ENCODE measurements at regions not wholly inside any gene's neighbourhood (a gene's known extent, or its start where the extent isn't known, plus 50 kb on each side); places are given as distances from the start of the nearest gene placed in this dataset.
A peak's percentile ranks its signal among the peaks of the same experiment; 100 is the strongest.

DNA sequence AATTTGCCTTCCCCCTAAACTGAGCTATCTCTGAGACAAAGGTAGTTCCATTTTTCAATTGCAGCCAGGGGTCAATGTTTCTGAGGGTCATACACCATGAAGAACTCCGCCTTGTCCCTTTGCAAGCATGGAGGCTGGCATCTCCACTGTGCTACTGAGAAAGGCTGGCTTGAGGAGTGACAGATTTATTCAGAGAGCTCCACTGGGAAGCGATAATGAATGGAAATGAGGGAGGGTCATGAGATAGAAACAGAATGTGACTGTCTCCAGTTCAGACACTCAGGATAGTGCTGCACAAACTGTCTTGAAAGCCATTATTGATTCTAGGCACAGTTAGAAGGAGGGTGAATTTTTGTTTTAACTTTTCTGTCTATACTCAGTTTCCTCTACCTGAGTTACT lies 197.5 kb downstream of the ZNF326 start:
- DNase-seq: no peak

DNA sequence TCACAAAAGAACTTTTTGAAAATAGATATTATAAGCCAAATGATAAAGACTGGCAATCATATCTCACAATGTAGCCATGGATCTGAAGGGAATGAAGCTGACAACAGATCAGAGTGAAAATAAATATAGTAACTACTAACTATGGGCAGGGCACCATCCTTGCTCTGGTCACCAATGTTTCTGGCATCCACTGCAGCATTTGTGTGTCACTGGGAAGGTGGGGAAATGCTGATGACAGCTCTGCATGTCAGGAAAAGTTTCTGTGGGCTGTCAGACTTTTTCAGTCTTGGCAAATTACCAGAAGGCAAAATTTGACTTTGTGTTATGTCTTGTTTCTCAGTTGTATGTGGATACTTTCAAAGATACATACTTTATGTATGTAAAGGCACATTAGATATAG lies 195.6 kb downstream of the ZNF326 start:
- DNase-seq: no peak

DNA sequence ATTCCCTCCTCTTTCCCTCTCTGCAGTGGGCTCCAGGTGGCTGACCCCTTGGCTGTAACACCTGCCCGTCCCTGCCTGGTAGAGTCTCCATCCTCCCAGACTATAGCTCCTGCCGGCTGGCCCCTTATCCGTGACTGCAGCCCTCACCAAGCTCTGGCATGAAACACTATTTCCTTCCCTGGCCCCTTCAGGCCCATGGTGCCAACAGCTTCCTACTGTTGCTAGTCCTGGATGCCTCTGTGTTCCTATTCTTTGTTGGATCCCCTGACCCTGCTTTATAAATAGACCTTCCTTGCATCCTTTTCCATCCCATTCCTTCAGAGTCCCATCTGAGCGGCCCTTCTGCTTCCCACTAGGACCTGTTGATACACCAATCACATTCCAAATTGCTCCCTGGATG lies 195.0 kb downstream of the ZNF326 start:
- no peak for DNase-seq

DNA sequence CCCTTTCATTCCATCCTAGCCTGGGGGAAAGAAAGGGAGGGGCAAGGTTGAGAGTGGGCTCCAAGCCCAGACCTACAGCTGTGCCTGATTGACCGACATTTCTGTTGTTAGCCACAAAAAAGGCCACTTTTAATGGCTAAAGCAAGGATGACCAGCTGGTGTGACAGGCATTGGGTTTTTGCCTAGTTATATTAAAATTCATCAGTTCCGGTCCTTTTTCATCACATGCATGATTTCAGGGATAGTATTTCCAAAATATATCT lies 192.3 kb downstream of the ZNF326 start:
- no peak for DNase-seq

DNA sequence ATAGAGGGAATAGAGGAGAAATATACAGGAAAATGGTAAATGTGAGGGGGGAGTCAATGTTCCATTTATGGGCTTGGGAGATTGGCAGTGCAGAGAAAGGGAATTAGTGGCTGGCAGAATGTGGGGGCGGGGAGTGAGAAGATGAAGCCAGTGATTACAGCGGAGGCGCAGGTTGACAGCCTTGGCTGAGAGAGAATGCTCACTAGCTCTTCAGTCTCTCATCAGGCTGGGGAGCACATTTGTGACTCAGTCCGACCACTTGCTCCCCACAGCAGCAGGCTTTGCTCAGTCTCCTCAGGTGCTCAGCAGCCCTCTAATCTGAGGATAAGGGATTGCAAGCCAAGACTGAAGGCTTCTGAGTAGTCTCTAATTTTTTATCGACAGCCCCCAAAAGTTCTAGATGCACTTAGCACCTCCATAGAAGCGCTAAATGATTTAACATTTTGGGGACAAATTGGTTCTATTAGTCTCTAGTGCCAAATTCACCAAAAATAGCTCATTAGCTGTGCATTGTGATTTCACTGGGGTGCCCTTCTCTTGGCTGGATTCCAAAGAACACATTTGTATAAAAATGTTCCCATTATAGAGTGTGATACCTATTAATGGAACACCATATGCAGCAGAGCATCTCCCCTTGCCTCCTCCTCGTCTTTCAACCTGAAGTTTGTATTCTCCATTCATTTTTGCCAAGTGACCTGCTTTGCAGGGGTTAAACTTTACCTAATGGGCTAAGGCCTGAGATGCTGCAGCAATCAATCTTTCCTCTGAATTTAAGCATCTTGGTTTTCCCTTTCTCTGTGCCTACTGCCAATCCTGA lies 191.8 kb downstream of the ZNF326 start:
- no peak for DNase-seq

DNA sequence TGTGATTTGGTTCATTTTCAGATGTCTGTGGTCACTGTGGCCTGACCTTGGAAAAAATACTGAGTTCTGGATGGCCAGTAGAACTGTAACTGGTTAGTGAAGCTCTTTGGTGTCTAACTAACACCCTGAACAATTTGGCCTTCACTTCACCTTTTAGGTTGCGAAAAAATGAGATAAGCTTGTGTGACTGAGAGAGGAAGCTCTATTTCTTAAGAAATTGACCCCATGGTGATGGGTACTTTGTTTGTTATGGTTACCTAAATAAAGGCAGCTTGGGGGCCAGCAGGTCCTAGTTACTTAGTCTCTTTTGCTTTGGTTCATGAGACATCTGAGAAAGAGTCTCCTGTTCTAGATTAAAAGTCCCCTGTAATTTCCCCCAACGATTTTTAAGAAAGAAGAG lies 181.6 kb downstream of the ZNF326 start:
- DNase-seq: no peak

DNA sequence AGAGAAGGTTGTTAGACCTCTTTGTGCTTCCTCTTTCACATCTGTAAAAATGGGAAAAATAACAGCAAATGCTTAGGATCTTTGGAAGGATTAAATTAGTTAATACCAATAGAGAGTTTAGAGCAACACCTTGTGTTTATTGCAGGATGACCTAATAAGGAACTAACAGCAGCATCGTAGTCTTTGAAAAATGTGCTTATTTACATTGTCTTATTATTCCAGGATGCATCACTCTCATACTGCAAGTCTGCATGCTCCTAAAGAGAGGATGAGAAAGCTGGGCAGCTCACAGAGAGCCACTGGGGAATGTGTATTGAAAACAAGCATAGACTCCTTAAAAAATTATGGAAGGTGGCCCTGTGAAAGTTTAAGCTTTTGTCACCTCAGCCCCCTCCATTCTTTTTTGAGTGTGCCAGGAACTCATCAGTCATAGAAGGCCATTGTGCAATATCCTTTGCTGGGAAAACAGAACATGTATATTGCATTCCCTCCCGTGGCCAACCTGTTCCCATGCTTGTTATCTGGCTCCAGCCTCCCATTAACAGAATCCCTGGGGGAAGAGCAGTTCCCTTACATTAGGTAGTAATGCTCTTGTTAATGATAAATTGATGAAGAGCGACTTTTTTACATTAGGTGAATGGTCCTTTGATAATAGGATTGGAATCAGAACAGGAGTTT lies 180.7 kb downstream of the ZNF326 start:
- DNase-seq: no peak

DNA sequence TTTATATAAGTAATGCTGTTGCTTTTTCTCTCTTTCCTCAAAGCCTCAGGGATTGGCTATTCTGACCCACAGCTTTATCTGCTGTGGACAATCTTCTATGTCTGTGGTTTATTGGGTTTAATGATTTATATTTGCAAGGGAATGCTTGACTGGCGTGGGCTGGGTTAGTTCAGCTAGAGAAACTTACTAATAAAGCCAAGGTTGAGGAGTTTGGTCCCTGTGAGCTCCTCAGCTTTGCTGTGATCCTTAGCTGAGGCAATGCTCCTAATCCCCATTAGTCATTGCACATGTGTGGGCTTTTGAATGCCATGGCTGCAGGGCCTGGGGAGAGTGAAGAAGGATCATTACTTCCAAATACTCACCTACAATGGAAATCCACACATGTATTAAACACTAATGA lies 179.3 kb downstream of the ZNF326 start:
- DNase-seq: peak; percentile 56

DNA sequence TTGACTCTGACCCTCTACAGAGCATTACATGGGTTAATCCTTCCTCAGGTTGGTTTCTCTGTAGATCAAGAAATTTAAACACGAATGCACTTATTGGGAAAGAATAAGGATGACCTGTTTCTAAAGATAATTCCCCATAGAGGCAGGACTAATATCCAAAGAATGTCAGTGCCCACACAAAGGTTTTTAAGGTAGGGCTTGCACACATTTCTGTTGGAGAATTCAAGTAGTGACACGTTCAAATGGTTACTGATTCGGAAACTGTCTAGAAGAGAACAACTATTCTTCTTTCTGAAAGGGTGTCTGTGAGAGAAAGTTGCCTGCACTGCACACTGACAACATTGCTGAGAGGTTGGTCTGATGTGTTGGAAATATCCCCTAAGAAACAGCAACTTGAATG lies 167.3 kb downstream of the ZNF326 start:
- DNase-seq: no peak

DNA sequence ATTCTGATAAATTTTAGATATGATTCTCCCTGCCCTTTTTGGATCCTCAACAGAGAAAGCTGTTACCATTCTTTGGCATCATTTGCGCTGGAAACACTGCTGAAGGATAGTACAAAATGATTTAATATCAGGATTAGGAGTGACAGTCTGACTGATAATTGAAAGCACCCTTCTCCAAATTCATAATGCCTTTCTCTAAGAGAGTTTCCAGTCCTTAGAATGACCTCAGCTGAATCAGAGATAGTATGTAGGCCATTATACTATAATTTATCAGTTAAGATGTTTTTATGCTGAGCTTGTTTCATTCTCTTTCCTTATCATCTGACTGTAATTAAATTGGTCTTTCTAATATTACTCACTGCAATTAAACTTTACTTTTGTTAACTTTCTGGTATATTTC lies 166.7 kb downstream of the ZNF326 start:
- DNase-seq: no peak

DNA sequence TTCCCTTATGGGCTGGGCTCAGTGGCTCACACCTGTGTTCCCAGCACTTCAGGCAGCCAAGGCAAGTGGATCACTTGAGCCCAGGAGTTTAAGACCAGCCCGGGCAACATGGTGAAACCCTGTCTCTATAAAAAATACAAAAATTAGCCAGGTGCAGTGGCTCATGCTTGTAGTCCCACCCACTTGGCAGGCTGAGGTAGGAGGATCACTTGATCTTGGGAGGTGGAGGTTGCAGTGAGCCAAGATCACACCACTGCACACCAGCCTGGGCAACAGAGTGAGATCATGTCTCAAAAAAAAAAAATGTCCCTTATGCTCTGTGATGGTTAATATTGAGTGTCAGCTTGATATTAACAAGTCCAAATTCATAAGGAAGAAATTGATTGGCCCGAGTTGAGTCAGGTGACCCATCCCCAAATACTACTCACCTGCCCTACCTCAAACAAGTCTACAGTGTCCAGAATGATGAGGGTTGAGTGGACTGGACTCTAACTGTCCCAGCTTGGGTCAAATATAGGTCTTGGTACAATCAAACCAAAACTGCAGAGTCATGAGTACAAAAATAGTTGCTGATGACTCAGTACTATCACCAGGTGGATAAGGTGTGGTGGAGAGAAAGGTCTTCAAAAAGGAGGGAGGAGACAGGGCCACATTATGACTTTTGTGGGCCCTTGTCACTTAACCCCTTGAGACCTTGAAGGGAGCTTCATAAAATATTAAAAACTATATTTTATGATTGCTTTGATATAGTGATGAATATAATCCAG lies 161.0 kb downstream of the ZNF326 start:
- no peak for DNase-seq

DNA sequence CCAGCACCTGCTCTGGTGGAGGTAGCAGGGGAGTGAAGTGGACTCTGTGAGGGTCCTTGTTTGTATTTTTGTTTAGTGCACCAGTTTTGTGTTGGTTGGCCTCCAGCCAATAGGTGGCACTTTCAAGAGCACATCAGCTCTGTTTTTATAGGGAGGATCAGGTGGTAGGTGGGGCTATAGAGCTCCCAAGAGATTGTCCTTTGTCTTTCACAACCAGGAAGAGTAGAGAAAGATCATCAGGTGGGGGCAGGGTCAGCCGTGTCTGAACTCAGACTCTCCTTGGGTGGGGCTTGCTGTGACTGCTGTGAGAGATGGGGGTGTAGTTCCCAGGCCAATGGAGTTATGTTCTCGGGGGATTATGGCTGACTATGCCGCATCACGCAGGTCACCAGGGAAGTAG lies 159.8 kb downstream of the ZNF326 start:
- no peak for DNase-seq

DNA sequence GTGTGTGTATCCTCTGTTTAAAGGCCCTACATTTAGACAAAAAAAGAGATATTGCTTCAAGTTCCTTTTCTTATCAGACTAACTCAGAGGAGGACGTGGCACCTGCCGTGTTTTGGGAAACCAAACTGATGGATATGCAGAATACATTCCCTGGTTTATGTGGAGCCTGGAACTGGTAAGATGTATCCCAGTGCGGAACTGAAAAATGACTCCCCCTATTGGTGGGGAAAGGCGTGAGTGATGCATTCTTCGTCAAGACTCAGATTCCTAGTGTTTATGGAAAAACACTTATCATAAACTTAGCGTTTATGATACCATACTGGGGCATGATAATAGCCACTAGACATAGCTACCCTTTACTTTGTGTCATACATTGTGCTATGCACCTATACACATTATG lies 154.2 kb downstream of the ZNF326 start:
- no peak for DNase-seq

DNA sequence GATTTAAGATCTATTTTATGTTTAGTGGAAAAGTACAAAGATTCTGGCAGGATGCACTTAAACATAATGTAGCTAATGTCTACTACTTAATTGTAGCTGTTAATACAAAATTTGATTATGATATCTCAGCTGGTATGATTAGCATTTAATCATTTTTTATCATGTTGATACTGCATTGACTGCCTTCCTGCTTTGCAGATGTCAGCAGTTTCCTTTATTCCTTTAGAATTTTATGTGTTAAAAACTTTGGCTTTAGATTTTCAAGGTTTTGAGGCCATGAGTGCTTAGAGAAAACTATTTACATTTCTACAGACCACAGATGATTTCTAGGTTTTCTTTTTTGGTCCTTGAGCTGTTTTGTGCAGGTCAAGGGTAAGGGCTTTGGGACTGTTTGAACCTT lies 152.2 kb downstream of the ZNF326 start:
- DNase-seq: no peak

DNA sequence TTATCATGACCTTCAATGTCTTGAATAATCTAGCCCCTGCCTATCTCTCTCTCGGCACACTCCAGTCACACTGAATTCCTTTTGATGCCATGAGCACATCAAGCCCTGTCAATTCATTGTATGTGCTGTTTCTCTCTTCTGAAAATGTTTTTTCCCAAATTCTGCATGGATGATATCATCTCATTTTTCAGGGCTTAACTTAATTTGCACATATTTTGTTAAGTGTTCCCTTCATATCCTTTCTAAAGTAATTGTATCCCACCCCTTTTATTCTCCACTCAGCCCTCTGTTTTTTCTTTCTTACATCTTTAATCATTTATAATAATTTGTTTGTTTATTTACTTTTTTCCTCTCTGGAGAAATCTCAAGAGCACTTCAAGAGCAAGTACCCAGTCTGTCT lies 149.9 kb downstream of the ZNF326 start:
- no peak for DNase-seq

DNA sequence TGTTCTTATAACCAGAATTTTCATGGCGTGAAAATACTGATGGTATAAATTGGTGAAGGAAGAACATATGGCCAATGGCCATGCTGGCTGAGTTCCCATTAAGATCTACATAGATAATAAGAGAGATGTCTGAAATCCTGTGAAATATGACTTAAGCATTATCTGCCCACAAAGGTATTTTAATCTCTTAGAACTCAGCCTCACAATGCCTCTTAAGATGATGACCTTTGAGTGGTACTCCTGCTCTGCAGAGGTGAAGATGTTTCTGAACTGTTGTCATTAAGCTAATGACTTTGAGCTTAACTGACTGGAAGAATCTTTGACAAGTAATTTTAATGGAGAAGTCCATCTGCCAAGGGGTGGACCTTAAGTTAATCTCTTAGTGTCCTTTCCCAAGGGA lies 148.7 kb downstream of the ZNF326 start:
- no peak for DNase-seq

DNA sequence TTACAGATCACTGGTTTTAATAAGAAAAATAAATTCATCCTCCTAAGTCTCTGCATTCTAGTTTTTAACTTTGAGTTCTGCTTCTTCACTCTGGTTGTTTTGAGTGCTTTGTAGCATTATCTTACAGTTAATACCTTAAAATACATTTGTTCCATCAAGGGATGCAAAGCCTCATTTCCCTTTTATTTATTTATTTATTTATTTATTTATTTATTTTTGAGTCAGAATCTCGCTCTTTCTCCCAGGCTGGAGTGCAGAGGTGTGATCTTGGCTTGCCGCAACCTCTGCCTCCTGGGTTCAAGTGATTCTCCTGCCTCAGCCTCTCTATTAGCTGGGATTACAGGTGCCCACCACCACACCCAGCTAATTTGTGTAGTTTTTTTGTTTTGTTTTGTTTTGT lies 147.8 kb downstream of the ZNF326 start:
- DNase-seq: no peak

DNA sequence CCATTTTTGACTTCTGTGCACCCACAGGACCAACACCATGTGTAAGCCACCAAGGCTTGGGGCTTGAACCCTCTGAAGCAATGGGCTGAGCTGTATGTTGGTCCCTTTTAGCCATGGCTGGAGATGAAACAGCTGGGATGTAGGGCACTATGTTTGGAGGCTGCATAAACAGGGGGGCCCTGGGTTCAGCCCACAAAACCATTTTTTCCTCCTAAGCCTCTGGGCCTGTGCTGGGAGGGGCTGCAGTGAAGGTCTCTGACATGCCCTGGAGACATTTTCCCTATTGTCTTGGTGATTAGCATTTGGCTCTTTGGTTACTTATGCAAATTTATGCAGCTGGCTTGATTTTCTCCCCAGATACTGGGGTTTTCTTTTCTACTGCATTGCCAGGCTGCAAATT lies 144.9 kb downstream of the ZNF326 start:
- no peak for DNase-seq

DNA sequence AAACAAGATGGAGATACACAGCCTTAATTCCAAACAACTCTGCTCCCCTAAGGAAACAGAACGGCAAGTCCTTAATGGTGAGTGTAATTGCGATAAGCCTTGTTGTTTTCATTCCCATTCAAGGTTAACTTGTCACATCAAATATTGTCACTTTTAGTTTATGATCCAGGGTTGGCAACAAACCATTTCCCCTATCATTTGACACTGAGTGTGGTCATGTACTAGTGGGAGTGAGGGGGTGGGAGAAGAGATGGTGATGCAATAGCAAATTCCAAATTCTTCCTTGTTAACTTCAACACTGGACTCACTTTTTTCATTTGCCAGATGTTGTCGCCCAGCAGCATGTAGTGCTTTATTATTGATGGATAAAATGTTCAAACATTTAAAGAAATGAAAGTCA lies 140.4 kb downstream of the ZNF326 start:
- DNase-seq: no peak

DNA sequence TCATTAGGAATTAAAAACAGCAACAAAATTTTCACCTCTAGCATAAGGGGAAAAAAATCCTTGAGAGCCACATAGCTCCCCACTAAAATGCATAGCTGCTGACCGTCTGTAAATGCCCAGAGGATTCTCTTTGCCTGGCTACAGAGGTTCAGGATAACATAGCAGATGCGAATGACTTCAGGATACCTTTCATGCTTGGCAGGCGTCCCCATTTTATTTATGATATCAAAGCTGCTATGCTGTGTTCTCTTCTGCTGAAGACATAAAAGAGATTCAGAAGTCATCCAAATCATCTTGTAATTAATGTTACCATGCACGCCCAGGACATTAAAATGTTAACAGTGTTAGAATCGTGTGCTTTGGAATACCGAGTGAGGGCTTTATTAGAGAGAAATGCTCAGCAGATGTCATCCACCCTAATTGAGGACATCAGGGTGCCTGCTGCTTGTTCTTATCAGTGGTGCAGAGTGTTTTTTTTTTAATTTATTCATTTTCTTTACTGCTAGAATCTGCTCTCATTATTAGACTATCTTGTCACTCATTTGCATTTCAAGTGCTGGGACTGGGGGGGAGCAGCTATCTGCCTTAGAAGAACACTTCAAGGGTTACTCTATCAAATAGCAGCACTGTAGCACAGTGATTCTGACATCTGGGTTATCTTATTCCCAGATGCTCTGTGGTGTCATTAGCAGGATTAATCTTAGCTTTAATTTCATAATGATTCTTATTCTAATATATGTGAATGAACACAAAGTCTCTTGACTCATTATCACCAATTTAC lies 139.5 kb downstream of the ZNF326 start:
- no peak for DNase-seq

DNA sequence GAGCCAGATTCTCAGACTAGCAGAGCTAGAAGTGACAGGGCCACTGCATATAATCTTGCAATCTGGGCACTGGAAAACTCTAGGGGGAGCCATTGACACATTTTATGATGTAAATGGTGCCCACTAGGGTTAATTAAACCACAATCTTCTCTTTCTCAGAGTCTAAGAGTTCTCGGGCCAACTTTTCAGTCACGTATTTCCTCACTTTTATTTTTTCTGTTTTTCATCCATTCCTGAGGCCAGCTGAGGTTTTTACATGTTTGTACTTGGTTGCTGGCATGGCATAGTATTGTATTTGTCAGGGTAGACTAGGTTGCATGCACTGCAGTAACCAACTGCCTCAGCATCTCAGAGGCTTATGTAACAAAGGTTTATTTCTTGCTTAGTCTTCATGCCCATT lies 138.2 kb downstream of the ZNF326 start:
- peak; percentile 8 for DNase-seq

DNA sequence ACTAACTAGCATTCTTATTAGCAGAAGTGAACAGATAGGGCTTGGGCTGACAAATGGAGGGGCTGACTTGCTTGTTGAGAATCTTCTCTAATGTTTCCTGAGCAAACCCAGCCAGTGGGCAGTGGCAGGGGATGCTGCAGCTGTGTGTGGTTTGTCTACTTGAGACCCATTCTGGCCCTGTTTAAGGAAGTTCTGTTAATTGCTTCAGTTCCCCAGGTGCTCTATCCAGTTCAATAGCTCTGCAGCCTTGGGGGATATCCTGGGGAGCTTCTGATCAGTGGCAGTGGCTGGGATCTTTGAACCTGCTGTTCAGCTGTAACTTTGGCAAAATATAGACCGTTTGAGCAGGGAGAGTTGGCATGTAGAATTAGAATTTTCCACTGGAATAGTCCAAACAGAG lies 137.4 kb downstream of the ZNF326 start:
- no peak for DNase-seq

DNA sequence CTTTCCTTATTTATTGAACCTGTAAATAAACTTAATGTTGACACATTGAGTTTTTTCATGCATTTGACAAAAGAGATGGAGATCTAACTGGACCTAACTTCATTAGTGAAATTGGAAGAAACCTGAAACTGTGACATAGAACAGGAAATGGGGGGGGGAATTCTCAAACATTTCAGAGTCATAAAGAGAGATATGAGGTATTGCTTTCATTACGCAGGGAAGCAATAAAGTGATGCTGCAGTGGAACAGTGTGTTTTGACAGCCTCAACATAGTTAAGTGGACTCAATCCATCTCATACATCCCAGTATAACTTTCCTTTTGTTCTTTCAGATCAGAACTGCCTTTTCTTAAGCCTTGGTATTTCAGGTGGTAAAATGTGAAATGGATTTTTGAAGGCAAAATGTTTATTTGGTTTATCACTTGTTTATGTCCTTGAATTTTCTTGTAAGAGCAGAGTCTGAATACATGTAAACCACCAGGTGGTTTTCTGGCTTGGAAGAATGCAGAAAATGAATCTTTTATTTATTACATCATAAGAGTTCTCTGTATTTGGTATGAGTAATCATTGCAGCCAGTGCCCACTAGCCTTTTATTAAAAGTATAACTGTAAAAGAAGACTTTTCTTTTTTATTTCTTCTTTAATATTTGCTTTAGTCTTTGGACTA lies 132.5 kb downstream of the ZNF326 start:
- no peak for DNase-seq
